ENCODE measurements at regions not wholly inside any gene's neighbourhood (a gene's known extent, or its start where the extent isn't known, plus 50 kb on each side); places are given as distances from the start of the nearest gene placed in this dataset.

- TF ChIP-seq, protein P1, sequence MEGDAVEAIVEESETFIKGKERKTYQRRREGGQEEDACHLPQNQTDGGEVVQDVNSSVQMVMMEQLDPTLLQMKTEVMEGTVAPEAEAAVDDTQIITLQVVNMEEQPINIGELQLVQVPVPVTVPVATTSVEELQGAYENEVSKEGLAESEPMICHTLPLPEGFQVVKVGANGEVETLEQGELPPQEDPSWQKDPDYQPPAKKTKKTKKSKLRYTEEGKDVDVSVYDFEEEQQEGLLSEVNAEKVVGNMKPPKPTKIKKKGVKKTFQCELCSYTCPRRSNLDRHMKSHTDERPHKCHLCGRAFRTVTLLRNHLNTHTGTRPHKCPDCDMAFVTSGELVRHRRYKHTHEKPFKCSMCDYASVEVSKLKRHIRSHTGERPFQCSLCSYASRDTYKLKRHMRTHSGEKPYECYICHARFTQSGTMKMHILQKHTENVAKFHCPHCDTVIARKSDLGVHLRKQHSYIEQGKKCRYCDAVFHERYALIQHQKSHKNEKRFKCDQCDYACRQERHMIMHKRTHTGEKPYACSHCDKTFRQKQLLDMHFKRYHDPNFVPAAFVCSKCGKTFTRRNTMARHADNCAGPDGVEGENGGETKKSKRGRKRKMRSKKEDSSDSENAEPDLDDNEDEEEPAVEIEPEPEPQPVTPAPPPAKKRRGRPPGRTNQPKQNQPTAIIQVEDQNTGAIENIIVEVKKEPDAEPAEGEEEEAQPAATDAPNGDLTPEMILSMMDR (IDR thresholded peaks at IDR 0.05): no peak
- no peak for TF ChIP-seq POLR2AphosphoS5 (IDR thresholded peaks at IDR 0.05; ENCODE audit: low read depth, low read length)
- TF ChIP-seq, protein P2, sequence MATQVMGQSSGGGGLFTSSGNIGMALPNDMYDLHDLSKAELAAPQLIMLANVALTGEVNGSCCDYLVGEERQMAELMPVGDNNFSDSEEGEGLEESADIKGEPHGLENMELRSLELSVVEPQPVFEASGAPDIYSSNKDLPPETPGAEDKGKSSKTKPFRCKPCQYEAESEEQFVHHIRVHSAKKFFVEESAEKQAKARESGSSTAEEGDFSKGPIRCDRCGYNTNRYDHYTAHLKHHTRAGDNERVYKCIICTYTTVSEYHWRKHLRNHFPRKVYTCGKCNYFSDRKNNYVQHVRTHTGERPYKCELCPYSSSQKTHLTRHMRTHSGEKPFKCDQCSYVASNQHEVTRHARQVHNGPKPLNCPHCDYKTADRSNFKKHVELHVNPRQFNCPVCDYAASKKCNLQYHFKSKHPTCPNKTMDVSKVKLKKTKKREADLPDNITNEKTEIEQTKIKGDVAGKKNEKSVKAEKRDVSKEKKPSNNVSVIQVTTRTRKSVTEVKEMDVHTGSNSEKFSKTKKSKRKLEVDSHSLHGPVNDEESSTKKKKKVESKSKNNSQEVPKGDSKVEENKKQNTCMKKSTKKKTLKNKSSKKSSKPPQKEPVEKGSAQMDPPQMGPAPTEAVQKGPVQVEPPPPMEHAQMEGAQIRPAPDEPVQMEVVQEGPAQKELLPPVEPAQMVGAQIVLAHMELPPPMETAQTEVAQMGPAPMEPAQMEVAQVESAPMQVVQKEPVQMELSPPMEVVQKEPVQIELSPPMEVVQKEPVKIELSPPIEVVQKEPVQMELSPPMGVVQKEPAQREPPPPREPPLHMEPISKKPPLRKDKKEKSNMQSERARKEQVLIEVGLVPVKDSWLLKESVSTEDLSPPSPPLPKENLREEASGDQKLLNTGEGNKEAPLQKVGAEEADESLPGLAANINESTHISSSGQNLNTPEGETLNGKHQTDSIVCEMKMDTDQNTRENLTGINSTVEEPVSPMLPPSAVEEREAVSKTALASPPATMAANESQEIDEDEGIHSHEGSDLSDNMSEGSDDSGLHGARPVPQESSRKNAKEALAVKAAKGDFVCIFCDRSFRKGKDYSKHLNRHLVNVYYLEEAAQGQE (IDR thresholded peaks at IDR 0.05; ENCODE audit: insufficient read depth in 1 of 2, low read depth in 2 of 2, low read length in 1 of 2): no peak
- TF ChIP-seq SIN3A (IDR thresholded peaks at IDR 0.05; ENCODE audit: borderline replicate concordance, insufficient read depth, low read depth, low read length): no peak
- no peak for TF ChIP-seq TCF7L2 (IDR thresholded peaks at IDR 0.05; ENCODE audit: low read depth, low read length)
Measured at GRCh38 chr5:85205430-85205829, 820.8 kb upstream of the EDIL3 start.

All from Panc1 (cell line).